ENCODE measurements at regions not wholly inside any gene's neighbourhood (a gene's known extent, or its start where the extent isn't known, plus 50 kb on each side); places are given as distances from the start of the nearest gene placed in this dataset.
A peak's percentile ranks its signal among the peaks of the same experiment; 100 is the strongest.

- Histone ChIP-seq H3K27me3 (ENCODE audit: control insufficient read depth, insufficient read depth, low read length) (peaks cover 30% of the 10 kb centered on the region), H3K36me3 (ENCODE audit: control insufficient read depth, insufficient read depth, low read length) (no peaks in the 10 kb centered on the region), H3K27ac (ENCODE audit: low read depth, low read length) (no peak overlapping the region), H3K4me1 (ENCODE audit: control insufficient read depth, insufficient read depth, low read length) (no peaks in the 10 kb centered on the region), H3K4me3 (ENCODE audit: low read depth, low read length) (no peak overlapping the region), H3K9me3 (ENCODE audit: control insufficient read depth, insufficient read depth, low read length) (no peaks in the 10 kb centered on the region)
- DNase-seq (ENCODE audit: low read depth in 4 of 6, low spot score in 6 of 6): no peak
- WGBS (ENCODE audit: insufficient coverage): 78% methylated on average over 4 of the region's 5 CpGs
Observed at GRCh38 chr1:36555041-36555440, 72.3 kb upstream of the CSF3R start.

GRCh38 chr1:36554323-36554628 is 71.6 kb upstream of the CSF3R start:
- Histone ChIP-seq H3K27me3 (ENCODE audit: control insufficient read depth, insufficient read depth, low read length) (peaks cover 30% of the 10 kb centered on the region), H3K27ac (ENCODE audit: low read depth, low read length) (no peak overlapping the region), H3K9me3 (ENCODE audit: control insufficient read depth, insufficient read depth, low read length) (no peaks in the 10 kb centered on the region), H3K4me3 (ENCODE audit: low read depth, low read length) (no peak overlapping the region), H3K36me3 (ENCODE audit: control insufficient read depth, insufficient read depth, low read length) (no peaks in the 10 kb centered on the region), H3K4me1 (ENCODE audit: control insufficient read depth, insufficient read depth, low read length) (no peaks in the 10 kb centered on the region)
- 57% methylated on average over 3 of the region's 4 CpGs for WGBS (ENCODE audit: insufficient coverage)
- DNase-seq (ENCODE audit: low read depth in 4 of 6, low spot score in 6 of 6): no peak

GRCh38 chr1:36553591-36554322 is 71.0 kb upstream of the CSF3R start:
- H3K27me3 ChIP-seq (ENCODE audit: control insufficient read depth, insufficient read depth, low read length): peaks cover 30% of the 10 kb centered on the region
- DNase-seq (ENCODE audit: low read depth in 4 of 6, low spot score in 6 of 6): peak in 5 of 6 donors; percentile 57 to 94 (median 68)
- WGBS (ENCODE audit: insufficient coverage): 18% methylated on average over 18 of the region's 20 CpGs
- H3K4me3 ChIP-seq (ENCODE audit: low read depth, low read length): no peak overlapping the region
- no peaks in the 10 kb centered on the region for H3K9me3 ChIP-seq (ENCODE audit: control insufficient read depth, insufficient read depth, low read length)
- no peak overlapping the region for H3K27ac ChIP-seq (ENCODE audit: low read depth, low read length)
- no peaks in the 10 kb centered on the region for H3K4me1 ChIP-seq (ENCODE audit: control insufficient read depth, insufficient read depth, low read length)
- no peaks in the 10 kb centered on the region for H3K36me3 ChIP-seq (ENCODE audit: control insufficient read depth, insufficient read depth, low read length)

GRCh38 chr1:36542962-36543515 is 60.3 kb upstream of the CSF3R start:
- 58% methylated on average over 4 of the region's 6 CpGs for WGBS (ENCODE audit: insufficient coverage)
- no peak for DNase-seq (ENCODE audit: low read depth in 4 of 6, low spot score in 6 of 6)
- H3K4me1 ChIP-seq (ENCODE audit: control insufficient read depth, insufficient read depth, low read length): no peaks in the 10 kb centered on the region
- H3K27ac ChIP-seq (ENCODE audit: low read depth, low read length): no peak overlapping the region
- peaks cover 3% of the 10 kb centered on the region for H3K27me3 ChIP-seq (ENCODE audit: control insufficient read depth, insufficient read depth, low read length)
- H3K36me3 ChIP-seq (ENCODE audit: control insufficient read depth, insufficient read depth, low read length): no peaks in the 10 kb centered on the region
- no peaks in the 10 kb centered on the region for H3K9me3 ChIP-seq (ENCODE audit: control insufficient read depth, insufficient read depth, low read length)
- no peak overlapping the region for H3K4me3 ChIP-seq (ENCODE audit: low read depth, low read length)

- DNase-seq (ENCODE audit: low read depth in 4 of 6, low spot score in 6 of 6): no peak
- Histone ChIP-seq H3K27ac (ENCODE audit: low read depth, low read length) (no peak overlapping the region), H3K27me3 (ENCODE audit: control insufficient read depth, insufficient read depth, low read length) (peaks cover 3% of the 10 kb centered on the region), H3K9me3 (ENCODE audit: control insufficient read depth, insufficient read depth, low read length) (no peaks in the 10 kb centered on the region), H3K4me3 (ENCODE audit: low read depth, low read length) (no peak overlapping the region), H3K4me1 (ENCODE audit: control insufficient read depth, insufficient read depth, low read length) (no peaks in the 10 kb centered on the region), H3K36me3 (ENCODE audit: control insufficient read depth, insufficient read depth, low read length) (no peaks in the 10 kb centered on the region)
- 73% methylated on average over 8 of the region's 13 CpGs for WGBS (ENCODE audit: insufficient coverage)
Observed at GRCh38 chr1:36542024-36542961, 59.6 kb upstream of the CSF3R start.

GRCh38 chr1:36540056-36540455 is 57.3 kb upstream of the CSF3R start:
- Histone ChIP-seq H3K36me3 (ENCODE audit: control insufficient read depth, insufficient read depth, low read length) (no peaks in the 10 kb centered on the region), H3K9me3 (ENCODE audit: control insufficient read depth, insufficient read depth, low read length) (no peaks in the 10 kb centered on the region), H3K4me1 (ENCODE audit: control insufficient read depth, insufficient read depth, low read length) (no peaks in the 10 kb centered on the region), H3K27me3 (ENCODE audit: control insufficient read depth, insufficient read depth, low read length) (peaks cover 3% of the 10 kb centered on the region), H3K4me3 (ENCODE audit: low read depth, low read length) (no peak overlapping the region), H3K27ac (ENCODE audit: low read depth, low read length) (no peak overlapping the region)
- WGBS (ENCODE audit: insufficient coverage): 82% methylated on average over 8 of the region's 10 CpGs
- DNase-seq (ENCODE audit: low read depth in 4 of 6, low spot score in 6 of 6): no peak

GRCh38 chr1:36539526-36539925 is 56.8 kb upstream of the CSF3R start:
- Histone ChIP-seq H3K36me3 (ENCODE audit: control insufficient read depth, insufficient read depth, low read length) (no peaks in the 10 kb centered on the region), H3K27me3 (ENCODE audit: control insufficient read depth, insufficient read depth, low read length) (peaks cover 3% of the 10 kb centered on the region), H3K4me1 (ENCODE audit: control insufficient read depth, insufficient read depth, low read length) (no peaks in the 10 kb centered on the region)

GRCh38 chr1:36537991-36538390 is 55.3 kb upstream of the CSF3R start:
- peak in 1 of 6 donors; percentile 83 for DNase-seq (ENCODE audit: low read depth in 4 of 6, low spot score in 6 of 6)
- H3K4me1 ChIP-seq (ENCODE audit: control insufficient read depth, insufficient read depth, low read length): no peaks in the 10 kb centered on the region
- no peaks in the 10 kb centered on the region for H3K9me3 ChIP-seq (ENCODE audit: control insufficient read depth, insufficient read depth, low read length)
- H3K27ac ChIP-seq (ENCODE audit: low read depth, low read length): no peak overlapping the region
- H3K36me3 ChIP-seq (ENCODE audit: control insufficient read depth, insufficient read depth, low read length): no peaks in the 10 kb centered on the region
- H3K4me3 ChIP-seq (ENCODE audit: low read depth, low read length): no peak overlapping the region
- peaks cover 3% of the 10 kb centered on the region for H3K27me3 ChIP-seq (ENCODE audit: control insufficient read depth, insufficient read depth, low read length)
- 54% methylated on average over 3 of the region's 4 CpGs for WGBS (ENCODE audit: insufficient coverage)

More at GRCh38 chr1:36539526-36539925, 56.8 kb upstream of the CSF3R start:
- Histone ChIP-seq H3K27ac (ENCODE audit: low read depth, low read length) (no peak overlapping the region), H3K4me3 (ENCODE audit: low read depth, low read length) (no peak overlapping the region), H3K9me3 (ENCODE audit: control insufficient read depth, insufficient read depth, low read length) (no peaks in the 10 kb centered on the region)
- no peak for DNase-seq (ENCODE audit: low read depth in 4 of 6, low spot score in 6 of 6)
- WGBS (ENCODE audit: insufficient coverage): 67% methylated on average over 1 of the region's 2 CpGs

- H3K9me3 ChIP-seq (ENCODE audit: control insufficient read depth, insufficient read depth, low read length): no peaks in the 10 kb centered on the region
- H3K4me3 ChIP-seq (ENCODE audit: low read depth, low read length): no peak overlapping the region
- no peaks in the 10 kb centered on the region for H3K4me1 ChIP-seq (ENCODE audit: control insufficient read depth, insufficient read depth, low read length)
- DNase-seq (ENCODE audit: low read depth in 4 of 6, low spot score in 6 of 6): no peak
- H3K36me3 ChIP-seq (ENCODE audit: control insufficient read depth, insufficient read depth, low read length): no peaks in the 10 kb centered on the region
- no peak overlapping the region for H3K27ac ChIP-seq (ENCODE audit: low read depth, low read length)
- WGBS (ENCODE audit: insufficient coverage): 43% methylated on average over 1 of the region's 2 CpGs
- peaks cover 3% of the 10 kb centered on the region for H3K27me3 ChIP-seq (ENCODE audit: control insufficient read depth, insufficient read depth, low read length)
Observed at GRCh38 chr1:36537190-36537768, 54.6 kb upstream of the CSF3R start.
